SU-DHL-6 (cell line): ENCODE measurements at regions not wholly inside any gene's neighbourhood (a gene's known extent, or its start where the extent isn't known, plus 50 kb on each side); places are given as distances from the start of the nearest gene placed in this dataset.

Experiments
- H2AFZ ChIP-seq: fragments of 200-600 bp; sonication (generic); 2 replicates; pipeline ENCODE4 v1.6.1; 2014; ENCODE audit warnings: low read depth, mild to moderate bottlenecking, moderate library complexity, mixed read lengths, antibody characterized with exemption, low read length; ENCODE audit not compliant: severe bottlenecking
- H3F3A ChIP-seq: fragments of 200-600 bp; shearing (Covaris generic); 2 replicates; pipeline ENCODE4 v1.6.0; 2016; ENCODE audit warnings: antibody characterized with exemption, mild to moderate bottlenecking; ENCODE audit not compliant: insufficient read depth
- H3K27ac ChIP-seq: fragments of 200-600 bp; sonication (generic); 2 replicates; pipeline ENCODE4 v1.5.1; 2016; ENCODE audit warnings: low read depth, mild to moderate bottlenecking, low read length, moderate library complexity, mixed read lengths
- H3K27me3 ChIP-seq: fragments of 200-600 bp; sonication (generic), shearing (Covaris generic); 2 replicates; pipeline ENCODE4 v1.6.0; 2014; ENCODE audit warnings: mild to moderate bottlenecking, low read length
- H3K36me3 ChIP-seq: fragments of 200-600 bp; sonication (generic); 2 replicates; pipeline ENCODE4 v1.6.1; 2014; ENCODE audit warnings: mild to moderate bottlenecking, low read length, mixed read lengths
- H3K4me2 ChIP-seq: fragments of 300-600, 200-600 bp; shearing (Covaris generic), sonication (generic); 2 replicates; pipeline ENCODE4 v1.6.0; 2014; ENCODE audit warnings: low read length, low read depth, mild to moderate bottlenecking; ENCODE audit not compliant: poor library complexity, severe bottlenecking
- H3K4me3 ChIP-seq: fragments of 200-600 bp; sonication (generic); 2 replicates; pipeline ENCODE4 v1.5.1; 2014; ENCODE audit warnings: antibody characterized with exemption, low read length, mild to moderate bottlenecking, mixed read lengths; ENCODE audit not compliant: insufficient read depth, poor library complexity, severe bottlenecking
- H3K79me2 ChIP-seq: fragments of 200-600 bp; sonication (generic); 2 replicates; pipeline ENCODE4 v1.6.1; 2014; ENCODE audit warnings: mild to moderate bottlenecking, low read length, moderate library complexity; ENCODE audit not compliant: insufficient read depth
- H3K9ac ChIP-seq: fragments of 200-600 bp; sonication (generic); 2 replicates; pipeline ENCODE4 v1.7.0; 2014; ENCODE audit warnings: mild to moderate bottlenecking, low read length
- H3K9me2 ChIP-seq: fragments of 200-600 bp; sonication (generic); replicated peaks from 2 replicates; pipeline ENCODE4 v1.6.1; 2014; ENCODE audit warnings: low read length; ENCODE audit not compliant: insufficient read depth
- H3K9me3 ChIP-seq: fragments of 200-600 bp; sonication (generic); 2 replicates; pipeline ENCODE4 v1.6.1; 2014; ENCODE audit warnings: low read length, mixed read lengths; ENCODE audit not compliant: insufficient read depth
- H4K20me1 ChIP-seq: fragments of 200-600 bp; sonication (generic); 2 replicates; pipeline ENCODE4 v1.6.1; 2014; ENCODE audit warnings: low read depth, mild to moderate bottlenecking, antibody characterized with exemption, low read length, moderate library complexity, mixed read lengths
- CTCF ChIP-seq: fragments of 200-600 bp; sonication (generic); IDR thresholded peaks from one replicate; pipeline ENCODE4 v1.5.1; 2017; ENCODE audit warnings: antibody characterized with exemption, mild to moderate bottlenecking, low read length, moderate library complexity; ENCODE audit not compliant: insufficient read depth, poor library complexity, severe bottlenecking
- EZH2phosphoT487 ChIP-seq: fragments of 200-600 bp; sonication (generic), shearing (Covaris generic); conservative IDR thresholded peaks from 2 replicates; pipeline ENCODE4 v1.6.1; 2018; ENCODE audit warnings: mild to moderate bottlenecking, antibody characterized with exemption, low read length, moderate library complexity, mixed read lengths

- no peaks in the 10 kb centered on the region for H3K27me3 ChIP-seq
- no peak overlapping the region for H3K4me3 ChIP-seq
- H3K27ac ChIP-seq = no peak overlapping the region
- H3F3A ChIP-seq = no peaks in the 10 kb centered on the region
- H4K20me1 ChIP-seq = no peaks in the 10 kb centered on the region
- H3K36me3 ChIP-seq = no peaks in the 10 kb centered on the region
- no peaks in the 10 kb centered on the region for H3K9me3 ChIP-seq
- no peak overlapping the region for H3K9ac ChIP-seq
- H3K79me2 ChIP-seq = no peaks in the 10 kb centered on the region
- TF ChIP-seq EZH2phosphoT487 (no peak), CTCF (no peak)
- no peak overlapping the region for H2AFZ ChIP-seq
- H3K4me2 ChIP-seq = no peak overlapping the region
- no peaks in the 10 kb centered on the region for H3K9me2 ChIP-seq
Observed at GRCh38 chr13:34593658-34594057, 348.4 kb upstream of the NBEA start.

GRCh38 chr13:34594507-34594906, 347.6 kb upstream of the NBEA start:
- Histone ChIP-seq H2AFZ (no peak overlapping the region), H3K4me2 (no peak overlapping the region), H3K27ac (no peak overlapping the region), H3F3A (no peaks in the 10 kb centered on the region), H3K9me3 (no peaks in the 10 kb centered on the region), H3K9me2 (no peaks in the 10 kb centered on the region), H3K27me3 (no peaks in the 10 kb centered on the region), H4K20me1 (no peaks in the 10 kb centered on the region), H3K4me3 (no peak overlapping the region), H3K36me3 (no peaks in the 10 kb centered on the region), H3K79me2 (no peaks in the 10 kb centered on the region), H3K9ac (no peak overlapping the region)
- TF ChIP-seq EZH2phosphoT487 (no peak), CTCF (no peak)

GRCh38 chr13:34608331-34608730, 333.7 kb upstream of the NBEA start:
- H3K27ac ChIP-seq = no peak overlapping the region

More at GRCh38 chr13:34608331-34608730, 333.7 kb upstream of the NBEA start:
- H3K9ac ChIP-seq = no peak overlapping the region
- no peaks in the 10 kb centered on the region for H3K9me2 ChIP-seq
- no peaks in the 10 kb centered on the region for H3K27me3 ChIP-seq
- no peaks in the 10 kb centered on the region for H4K20me1 ChIP-seq
- H3K79me2 ChIP-seq = no peaks in the 10 kb centered on the region
- no peaks in the 10 kb centered on the region for H3K36me3 ChIP-seq
- no peak for TF ChIP-seq EZH2phosphoT487
- no peak for TF ChIP-seq CTCF
- H3K4me3 ChIP-seq = no peak overlapping the region
- no peaks in the 10 kb centered on the region for H3K9me3 ChIP-seq
- H3K4me2 ChIP-seq = no peak overlapping the region
- H2AFZ ChIP-seq = no peak overlapping the region
- H3F3A ChIP-seq = no peaks in the 10 kb centered on the region
